CD1c-positive myeloid dendritic cell (primary cell): ENCODE measurements at regions not wholly inside any gene's neighbourhood (a gene's known extent, or its start where the extent isn't known, plus 50 kb on each side); places are given as distances from the start of the nearest gene placed in this dataset.

Source experiments
- DNase-seq: peaks from one replicate; pipeline ENCODE4 v3.0.0-alpha.2; 2016; ENCODE audit errors: extremely low spot score

DNA sequence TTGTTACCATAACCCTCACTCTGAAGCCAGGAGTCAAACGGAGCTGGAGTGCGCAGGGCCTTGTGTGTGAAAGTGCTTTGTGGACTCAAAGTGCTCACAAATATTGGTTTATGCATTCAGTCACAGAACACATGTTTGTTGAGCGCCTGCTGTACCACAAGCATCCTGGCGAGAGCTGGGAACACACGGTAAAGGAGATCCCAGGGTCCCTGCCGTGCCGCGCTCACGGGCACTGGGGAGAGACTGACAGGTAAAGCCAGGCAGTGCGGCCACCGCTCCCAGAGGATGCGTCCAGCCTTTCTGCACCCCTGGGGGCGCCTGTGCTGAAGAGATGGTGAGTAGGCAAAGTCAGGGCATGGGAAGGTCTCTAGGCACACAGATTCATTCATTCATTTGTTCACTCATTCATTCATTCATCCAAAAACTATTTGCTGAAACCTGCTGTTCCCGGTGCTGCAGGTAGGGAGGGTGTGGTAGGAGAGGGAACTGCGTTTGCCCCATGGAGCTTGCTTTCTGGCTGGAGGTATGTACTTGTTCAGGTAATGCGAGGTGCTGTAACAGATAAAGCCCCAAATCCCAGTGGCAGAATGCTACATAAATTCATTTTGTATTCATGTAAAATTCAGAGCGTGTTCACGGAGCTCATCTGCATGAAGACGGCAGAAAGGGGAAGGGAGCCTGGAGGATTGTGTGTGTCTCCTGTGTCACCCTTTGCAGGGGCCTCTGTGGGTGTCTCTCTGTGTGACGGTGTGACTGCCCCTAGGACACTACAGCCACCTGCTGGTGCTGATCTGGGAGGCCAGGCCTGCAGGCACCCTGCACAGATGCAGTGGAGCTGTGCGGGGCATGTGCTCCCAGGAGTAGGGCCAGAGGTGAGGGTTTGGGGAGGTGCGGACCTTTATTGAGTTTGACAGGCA is 167.0 kb upstream of the B3GAT1 start:
- DNase-seq, result no peak

DNA sequence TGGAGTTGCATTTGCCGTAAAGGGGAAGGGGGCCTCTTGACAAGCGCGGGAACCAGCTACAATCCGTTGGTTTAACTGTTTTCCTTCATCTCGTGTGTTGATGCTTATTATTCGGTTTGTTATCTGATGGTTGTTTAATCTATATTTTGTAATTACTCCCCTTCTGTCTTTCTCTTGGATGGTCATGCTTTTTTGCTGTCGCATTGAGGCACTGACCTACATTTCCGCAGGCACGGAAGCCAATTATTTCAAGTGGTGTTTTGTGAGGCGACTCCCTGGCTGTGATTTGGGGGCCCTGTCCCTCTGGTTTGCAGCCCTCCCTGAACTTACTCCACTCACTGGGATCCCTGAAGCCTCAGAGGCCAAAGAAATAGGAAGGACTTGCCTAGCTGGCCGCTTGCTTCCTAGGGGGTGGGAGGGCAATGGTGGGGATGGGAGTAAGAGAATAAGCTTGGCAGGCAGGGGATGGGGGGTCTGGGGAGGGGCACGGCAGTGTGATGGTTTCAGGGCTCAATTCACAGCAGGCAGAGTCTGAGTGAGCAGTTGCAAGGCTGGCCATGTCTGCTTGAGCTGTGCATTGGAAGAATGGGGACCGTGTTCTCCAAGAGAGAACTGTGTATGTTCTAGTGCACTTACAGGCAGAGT is 165.8 kb upstream of the B3GAT1 start:
- no peak for DNase-seq

DNA sequence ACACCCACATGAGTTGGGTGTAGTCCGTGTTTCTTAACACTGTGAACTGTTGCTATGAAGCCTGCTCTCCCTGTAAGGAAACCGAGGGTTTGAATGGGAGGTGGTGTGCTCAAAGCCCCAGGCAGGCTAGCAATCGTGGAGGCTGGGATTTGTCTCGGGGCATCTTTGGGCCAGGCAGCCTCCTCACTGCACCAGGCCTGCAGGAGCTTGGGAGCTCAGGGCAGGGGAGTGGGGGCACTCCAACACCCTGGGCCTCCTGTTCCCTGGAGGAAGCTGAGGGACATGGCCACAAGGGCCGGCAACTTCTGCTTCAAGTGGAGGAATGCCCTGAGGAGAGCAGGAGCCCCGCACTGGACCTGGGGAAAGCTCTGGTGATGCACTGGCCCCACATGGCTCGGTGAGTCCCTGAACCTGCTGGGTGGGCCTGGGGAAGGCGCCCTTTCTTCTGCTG is 164.7 kb upstream of the B3GAT1 start:
- DNase-seq, result no peak

DNA sequence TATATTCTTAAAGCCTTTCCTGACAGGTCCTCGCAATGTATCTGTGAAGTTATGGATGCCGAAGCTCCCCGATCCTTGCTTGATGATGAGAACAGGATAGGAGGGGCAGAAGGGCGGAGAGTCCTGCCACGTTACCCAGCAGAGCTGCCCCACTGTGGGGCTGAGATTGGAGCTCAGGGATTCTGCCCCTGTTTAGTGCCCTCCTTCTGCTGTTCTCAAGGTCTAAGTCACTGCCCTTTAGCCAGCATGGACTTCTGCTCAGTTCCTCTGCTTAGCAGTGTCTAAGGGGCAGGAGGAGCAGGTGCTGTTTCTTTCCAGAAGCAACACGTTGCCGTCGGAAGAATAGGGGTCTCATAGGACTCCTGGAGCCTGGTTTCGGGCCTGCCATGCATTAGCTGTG is 164.2 kb upstream of the B3GAT1 start:
- no peak for DNase-seq

DNA sequence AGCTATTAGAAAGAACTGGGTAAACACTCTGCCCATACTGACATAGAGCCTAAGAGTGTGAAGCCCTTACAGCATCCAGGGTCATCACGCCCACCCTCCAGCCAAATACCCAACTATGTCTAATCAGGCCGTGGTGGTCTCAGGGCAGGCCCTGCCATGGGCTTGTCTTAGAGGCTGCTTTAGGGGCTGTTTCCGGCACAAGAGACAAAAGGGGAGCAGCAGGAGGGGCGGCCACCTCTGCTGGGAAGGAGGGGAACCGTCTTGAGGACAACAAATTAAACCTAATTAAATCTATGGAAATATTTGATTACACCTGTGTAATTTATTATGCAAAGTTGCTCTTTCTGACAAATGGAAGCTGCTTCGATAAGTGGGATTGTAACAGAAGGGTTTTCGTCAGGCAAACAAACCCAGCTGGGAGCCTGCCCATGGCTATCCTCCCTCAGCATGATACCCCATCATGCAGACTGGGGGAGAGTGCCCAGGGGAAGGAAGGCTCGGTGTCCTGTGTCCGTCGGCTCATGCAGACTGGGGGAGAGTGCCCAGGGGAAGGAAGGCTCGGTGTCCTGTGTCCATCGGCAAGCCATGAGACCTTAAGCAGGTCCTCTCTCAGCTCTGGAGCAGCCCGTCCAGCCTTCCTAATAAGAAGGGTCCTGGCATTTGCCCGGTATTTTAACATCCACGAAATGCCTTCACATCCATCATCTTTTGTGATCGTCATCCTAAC is 163.6 kb upstream of the B3GAT1 start:
- no peak for DNase-seq

DNA sequence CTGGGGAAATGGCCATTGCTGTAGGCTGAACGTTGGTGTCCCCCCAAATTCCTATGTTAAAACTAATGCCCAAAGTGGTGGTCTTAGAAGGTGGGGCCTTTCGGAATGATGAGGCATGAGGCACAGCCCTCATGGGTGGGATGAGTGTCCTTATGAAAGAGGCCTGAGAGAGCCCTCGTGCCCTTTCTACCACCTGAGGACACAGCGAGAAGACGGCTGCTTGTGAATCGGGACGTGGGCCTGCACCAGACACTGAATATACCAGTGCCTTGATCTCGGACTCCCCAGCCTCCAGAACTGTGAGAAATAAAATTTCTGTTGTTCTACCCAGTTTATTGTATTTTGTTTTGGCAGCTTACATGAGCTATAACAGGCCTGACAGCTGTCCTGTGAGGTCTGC is 162.9 kb upstream of the B3GAT1 start:
- no peak for DNase-seq

DNA sequence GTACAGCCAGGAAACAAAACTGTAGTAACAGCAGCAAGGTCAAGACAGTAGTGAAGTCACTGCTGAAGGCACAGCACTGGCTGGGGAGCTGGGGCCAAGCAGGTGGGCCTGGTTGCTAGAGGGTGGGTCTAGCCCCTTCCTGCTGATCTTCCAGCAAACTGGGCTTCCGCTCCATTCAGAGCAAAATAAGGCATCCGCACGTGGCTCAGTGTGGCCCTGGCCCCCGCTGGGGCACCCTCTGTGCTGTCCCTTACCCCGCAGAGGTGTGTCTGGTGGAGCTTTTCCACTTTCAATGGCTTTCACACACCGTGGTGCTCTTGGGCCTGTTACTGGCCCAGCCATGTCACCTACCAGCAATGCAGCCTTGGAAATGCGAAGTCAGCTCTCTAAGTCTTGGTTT is 162.4 kb upstream of the B3GAT1 start:
- no peak for DNase-seq

DNA sequence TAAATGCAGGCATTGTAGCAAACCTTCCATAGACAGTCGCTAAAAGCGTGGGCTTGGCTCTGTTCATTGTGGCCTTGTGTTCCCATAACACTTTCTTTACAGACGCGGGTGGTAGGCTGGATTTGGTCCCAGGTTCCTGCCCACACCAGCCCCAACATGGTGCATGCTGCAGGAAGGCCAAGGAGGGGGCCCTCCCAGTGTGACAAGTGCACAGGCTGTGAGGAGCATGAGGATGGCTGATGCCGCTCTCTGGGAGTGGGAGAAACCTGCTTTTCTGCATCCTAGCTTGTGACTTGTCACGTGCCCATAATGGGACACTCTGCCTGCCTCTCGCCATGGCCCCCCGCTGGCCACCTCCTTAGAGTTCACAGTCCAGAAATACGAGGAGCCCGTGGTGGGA is 161.8 kb upstream of the B3GAT1 start:
- DNase-seq, result no peak

DNA sequence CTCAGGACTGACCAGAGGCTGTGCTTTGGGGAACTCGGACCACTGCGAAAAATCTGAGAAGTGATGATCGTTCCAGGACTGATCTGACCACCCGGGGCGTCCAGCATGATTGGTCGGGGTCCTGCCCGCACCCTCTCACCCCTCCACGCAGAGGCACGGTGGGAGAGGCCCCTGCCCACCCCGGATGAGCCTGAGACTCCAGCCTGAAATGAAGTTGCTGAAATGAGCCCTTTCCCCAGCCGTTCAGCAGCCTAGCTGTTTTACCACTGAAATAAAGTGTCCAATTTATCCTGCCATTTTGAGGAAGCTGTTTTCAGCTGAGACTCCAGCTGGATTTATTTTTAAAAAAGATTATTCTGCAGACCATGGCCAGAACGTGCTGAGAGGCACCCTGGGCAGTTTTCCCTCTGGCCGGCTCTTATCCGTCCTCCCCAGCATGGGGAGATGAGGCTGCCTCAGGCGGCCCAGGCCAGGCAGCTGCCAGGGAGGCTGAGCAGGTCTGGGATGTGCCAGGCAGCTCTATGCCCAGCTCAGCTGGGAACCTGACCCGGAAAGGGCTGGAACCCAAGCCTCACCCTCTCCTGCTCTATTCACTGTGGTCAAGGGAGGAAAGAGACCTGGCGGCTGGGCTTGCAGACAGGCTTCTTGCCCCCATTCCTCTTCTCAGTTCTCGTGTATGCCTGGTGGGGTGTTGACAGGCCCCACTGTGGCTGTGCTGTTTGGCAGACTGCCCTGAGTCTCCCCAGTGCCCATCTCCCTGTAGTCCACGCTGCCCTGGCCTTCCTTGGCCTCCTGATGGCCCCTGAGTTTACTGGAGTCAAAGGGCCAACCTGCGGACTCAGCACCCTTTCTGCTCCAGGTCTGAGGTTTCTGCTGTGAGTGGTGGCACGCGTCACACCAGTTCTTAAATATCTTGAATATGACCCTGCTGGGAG is 161.0 kb upstream of the B3GAT1 start:
- DNase-seq, result no peak

DNA sequence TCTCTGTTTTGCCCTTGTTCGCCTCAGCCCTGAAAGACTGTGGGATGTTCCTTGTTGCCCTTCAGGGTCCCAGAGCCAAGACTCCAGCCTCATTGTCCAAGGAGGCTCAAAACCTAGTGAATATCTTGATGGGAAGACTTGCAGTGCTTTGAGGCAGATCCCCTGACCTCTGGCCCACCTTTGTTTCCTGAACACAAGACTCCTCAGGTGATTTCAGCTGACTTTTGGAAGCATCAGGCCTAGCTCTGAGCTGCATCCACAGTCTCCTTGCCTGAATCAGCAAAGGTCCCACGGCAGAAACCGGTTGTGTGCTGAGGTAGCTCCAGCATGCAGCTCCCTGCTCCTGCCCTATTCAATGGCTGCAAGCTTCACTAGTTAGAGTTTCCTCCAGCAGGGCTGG is 159.3 kb upstream of the B3GAT1 start:
- no peak for DNase-seq

DNA sequence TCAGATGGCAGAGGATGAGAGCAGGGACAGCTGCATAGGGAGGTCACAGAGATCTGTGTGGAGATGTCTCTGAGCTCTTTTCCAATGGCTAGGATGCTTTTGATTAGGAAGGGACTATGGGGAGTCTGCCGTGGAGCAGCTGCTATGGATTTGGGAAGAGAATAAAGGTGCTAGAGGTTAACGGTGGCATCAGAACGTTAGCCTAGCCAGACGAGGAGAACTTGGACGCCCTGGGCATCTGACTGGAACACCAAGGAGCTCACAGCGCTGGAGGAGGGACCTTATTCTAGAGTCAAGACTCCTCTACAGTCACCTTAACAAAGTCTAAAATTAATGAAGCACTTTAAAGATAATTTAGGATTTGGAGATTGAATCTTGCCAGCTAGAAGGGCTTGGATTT is 157.2 kb upstream of the B3GAT1 start:
- no peak for DNase-seq

DNA sequence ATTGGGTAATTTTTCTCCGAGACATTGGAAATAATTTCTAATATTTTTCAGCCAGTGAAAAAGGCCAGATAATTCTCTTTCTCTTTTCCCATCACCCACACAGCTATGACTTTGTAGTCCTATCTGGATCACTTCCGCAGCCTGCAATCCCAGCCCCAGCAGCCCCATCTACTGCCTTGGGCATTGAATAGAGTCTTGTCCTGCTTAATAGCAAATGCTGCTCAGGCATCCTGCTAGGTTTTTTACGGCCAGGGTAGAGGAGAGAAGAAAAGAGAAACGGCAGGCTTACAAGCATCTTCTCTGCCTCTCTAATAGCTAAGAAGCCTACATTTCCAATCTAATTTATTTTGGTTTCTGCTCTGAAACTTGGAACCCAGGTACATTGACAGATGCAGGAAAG is 154.3 kb upstream of the B3GAT1 start:
- DNase-seq, result no peak

DNA sequence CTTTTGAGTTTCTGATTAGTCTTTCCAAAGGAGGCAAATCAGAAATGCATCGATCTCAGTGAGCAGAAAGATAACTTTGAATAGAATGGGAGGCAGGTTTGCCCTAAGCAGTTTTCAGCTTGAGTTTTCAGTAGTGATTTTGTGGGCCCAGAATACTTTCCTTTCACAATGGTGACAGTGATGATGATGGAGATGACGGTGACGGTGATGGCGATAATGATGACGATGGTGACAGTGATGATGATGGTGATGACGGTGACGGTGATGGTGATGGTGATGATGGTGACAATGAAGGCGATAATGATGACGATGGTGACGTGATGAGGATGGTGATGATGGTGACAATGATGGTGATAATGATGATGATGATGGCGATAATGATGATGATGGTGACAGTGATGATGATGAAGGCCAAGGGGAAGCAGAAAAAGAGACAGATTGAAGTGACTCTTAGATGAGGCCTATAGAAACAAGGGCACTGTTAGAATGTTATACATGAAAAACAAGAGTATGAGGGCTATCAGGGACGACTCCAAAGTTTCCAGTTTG is 153.4 kb upstream of the B3GAT1 start:
- no peak for DNase-seq

DNA sequence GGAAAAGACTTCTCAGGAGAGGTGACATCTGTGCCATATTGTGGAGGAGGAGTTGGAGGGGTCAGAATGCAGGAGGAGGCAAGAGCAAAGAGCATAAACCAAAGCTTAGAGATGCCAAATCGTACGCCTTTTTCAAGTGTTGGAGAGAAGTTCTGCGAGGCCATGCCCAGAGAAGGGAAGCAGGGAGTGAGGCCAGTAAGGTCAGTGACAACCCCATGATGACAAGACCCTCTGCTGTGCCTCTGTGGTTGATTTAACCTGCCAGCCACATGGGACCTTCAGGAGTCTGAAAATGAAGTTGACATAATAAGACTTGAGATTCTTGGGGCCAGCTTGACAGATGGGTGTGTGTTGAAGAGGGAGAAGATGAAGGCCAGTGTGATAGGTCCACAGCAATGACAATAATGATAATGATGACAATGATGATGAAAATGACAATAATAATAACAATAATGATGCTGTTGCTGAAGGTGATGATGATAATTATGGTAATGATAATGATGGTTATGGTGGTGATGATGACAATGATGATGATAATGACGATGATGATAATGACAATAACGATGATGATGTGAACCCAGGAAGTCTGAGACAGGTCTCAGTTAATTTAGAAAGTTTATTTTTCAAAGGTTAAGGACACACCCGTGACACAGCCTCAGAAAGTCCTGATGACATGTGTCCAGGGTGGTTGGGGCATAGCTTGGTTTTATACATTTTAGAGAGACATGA is 152.6 kb upstream of the B3GAT1 start:
- no peak for DNase-seq

DNA sequence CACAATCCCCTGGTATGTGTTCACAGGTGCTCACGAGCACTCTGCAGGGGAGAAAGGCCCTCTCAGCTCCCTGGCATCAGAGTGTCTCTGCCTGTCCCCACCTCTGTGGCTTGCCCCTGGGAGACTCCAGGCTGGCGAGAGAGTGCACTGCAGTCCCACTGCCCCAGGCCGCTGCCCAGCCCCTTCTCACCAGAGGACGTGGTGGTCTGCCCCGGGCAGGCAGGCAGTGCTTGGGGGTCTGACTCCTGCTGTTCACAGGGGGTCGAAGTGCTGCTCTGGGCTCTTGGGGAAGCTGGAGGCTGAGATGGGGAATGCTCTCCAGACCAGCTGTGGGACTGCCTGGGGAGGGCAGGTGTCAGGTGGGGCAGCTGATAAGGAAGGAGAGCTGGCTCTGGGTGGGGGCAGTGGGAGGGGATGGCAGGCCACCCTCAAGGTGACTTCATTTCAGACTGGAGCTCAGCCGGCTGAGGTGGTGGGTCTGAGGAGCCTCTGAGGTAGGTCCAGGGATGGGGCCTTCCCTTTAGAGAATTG is 151.0 kb upstream of the B3GAT1 start:
- no peak for DNase-seq

DNA sequence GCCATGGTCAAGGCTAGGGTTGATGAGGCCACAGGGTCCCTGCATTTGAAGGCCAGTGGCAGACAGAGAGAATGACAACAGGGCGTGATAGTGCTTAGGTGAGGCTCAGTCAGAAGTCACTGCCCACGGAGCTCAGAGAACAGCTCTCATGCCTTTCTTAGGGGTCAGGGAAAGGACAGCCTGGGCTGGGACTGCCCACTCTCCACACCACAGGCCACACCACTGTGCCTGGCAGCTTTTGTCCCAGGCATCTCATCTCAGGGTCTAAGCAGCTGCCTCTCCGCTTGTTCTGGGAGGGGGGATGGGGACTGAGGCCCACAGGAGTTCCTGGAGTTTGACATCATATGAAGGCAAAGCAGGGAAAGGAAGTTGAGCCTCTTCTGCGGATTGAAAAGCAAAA is 150.2 kb upstream of the B3GAT1 start:
- no peak for DNase-seq

DNA sequence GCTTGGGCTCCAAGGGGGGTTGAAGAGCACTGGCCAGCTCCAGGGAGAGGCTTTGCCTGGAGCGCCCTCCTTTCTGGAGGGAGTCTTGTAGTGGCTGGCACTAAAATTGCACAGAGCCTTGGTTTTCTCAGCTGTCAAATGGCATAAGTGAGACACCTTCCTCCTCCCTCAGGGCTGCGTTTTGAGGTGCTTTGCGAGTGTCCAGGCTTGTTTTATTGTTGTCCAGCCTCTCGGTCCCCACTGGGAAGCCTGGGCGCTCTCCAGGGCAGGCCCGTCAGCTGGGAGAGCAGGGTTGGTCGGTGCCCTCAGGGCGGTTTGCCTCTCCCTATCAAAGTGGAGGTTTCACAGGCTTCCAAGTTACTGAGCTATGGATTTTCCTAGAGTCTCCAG is 149.3 kb upstream of the B3GAT1 start:
- DNase-seq, result no peak

DNA sequence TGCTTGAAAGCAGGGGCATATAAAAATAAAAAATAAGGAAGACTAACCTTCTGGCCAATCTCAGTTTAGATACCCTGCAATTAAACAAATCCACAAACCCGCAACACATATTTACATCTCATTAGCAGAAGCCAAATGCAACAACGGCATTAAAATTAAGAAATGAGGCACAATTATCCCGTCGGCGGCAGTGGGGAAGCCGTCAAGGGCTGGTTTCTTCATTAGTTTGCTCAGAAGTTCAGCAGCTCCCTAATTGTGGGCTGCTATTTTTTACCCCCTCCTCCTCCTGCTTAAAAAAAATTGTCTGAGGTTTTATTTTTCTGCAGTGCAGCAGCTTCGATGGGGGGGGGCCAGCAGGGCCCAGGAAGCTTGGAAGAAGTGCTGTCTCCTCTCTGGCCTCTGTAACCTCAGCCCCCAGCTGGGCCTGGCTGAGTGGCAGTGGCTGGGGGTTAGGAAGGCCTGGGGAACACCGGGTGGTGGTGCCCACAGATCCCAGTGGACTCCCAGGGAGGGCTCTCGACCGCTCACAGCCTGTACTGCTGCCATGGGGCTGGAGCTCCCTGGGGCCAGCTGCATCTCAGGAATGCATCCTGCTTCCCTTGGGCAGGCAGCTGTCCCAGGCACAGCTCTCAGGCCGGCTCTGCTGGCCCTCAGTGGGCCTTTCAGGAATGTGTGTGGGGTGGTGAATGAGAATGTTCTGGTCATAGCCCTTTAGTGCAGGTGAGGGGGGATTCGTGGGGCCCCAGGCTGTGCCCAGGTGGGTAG is 148.7 kb upstream of the B3GAT1 start:
- DNase-seq, result no peak

DNA sequence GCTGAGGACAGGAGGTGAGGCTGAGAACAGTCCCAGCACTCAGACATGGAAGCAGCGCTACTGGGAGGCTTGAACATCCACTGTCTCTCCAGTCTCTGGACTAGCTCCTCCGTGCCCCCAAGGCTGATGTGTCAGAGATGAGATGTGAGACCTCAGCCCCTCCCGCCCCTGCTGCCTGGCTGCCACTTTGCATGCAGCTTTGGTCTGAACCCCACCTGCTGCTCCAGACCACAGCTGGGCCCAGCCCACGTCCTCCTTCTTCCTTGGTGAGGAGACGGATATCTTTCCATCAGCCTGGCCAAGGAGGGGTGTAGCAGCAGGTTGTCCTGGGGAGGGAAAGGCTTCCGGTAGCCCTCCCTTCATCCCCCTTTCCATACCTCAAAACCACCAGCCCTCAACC is 148.0 kb upstream of the B3GAT1 start:
- DNase-seq, result no peak

DNA sequence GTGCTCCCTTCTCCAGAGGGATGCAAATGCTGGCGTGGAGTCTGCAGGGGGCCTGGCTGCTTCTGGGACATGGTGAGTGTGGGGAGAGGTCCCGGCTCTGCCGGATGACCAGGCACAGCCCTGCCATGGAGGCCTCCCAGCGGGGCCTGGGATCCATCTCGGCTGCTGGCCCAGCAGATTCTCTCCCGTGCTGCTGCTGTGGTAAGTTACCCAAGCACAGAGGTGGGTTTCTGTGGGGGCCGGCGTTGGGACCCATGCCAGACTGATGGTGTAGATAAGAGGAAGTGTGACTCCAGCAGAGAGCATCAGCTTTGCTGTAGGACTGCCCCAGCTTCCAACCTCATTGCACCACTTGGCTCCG is 147.5 kb upstream of the B3GAT1 start:
- DNase-seq, result no peak
